ENCODE measurements at regions not wholly inside any gene's neighbourhood (a gene's known extent, or its start where the extent isn't known, plus 50 kb on each side); places are given as distances from the start of the nearest gene placed in this dataset.
"Not testable (repeated sequence)": the region's sequence is repeated elsewhere in the genome, so short reads cannot be mapped to it uniquely, and the experiment has no call there.

GRCh38 chr1:234836776-234837357 lies 226.9 kb upstream of the IRF2BP2 start:
- DNase-seq: no peak

DNA sequence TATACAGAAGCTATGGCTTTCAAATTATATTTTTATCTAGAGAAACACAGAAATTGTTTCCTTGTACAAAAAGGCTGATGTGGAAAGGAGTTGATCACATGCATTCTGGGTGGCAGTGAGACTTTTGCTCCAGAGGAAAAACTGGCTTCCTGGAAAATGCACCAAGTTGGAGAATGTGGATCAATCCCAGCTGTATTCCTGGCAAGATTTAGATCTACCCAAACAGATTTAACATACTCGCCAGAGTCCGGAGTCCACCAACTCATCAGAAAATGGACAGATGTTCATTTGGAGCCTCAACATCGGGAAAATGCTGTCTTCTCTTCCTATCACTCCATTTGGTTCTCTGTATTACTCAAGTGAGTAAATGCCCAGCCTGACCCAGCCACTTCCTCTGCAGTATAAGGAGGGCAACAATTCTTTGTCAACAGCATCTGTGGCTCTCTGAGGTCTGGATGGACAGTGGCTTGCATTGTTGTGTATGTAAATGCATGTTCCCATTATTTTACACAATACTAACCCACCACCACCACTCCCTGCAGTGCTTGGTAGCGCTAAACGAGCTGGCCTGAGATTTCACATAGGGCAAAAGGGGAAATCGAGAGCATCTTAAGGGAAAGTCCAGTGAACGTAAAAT lies 226.2 kb upstream of the IRF2BP2 start:
- no peak for DNase-seq

DNA sequence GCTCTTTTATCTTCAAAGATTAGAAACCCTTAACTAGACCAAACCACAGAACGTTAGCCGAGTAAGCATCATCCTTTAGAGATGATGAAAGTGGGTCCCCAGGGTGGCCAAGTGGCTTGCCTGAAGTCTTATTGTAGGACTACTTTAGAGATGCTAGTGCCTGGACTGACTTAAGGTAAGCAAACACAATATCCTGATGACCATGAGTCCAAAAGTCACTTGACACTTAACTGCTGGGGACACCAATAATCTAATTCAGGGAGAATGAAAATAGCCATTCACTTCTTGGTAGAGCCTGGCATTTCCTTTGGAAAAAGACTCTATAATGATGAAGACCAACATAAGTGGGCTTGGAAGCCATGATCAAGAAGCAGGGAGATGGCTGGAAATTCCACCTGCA lies 225.3 kb upstream of the IRF2BP2 start:
- no peak for DNase-seq

DNA sequence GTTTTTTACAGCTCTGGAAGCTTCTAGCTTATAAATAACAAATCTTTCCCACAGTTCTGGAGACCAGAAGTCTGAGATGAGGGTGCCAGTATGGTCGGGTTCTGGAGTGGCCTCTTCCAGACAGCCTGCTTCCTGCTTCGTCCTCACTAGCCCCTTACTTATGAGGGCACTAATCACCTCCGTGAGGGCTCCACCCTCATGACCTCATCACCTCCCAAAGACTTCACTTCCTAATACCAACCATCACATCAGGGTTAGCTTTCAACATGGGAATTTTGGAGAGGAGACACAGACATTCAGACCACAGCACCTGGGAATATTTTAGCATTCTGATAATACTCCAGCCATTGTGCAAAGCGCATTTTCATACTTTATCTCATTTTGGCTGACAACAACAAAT lies 223.7 kb upstream of the IRF2BP2 start:
- DNase-seq: no peak

- DNase-seq: no peak
Observed at GRCh38 chr1:234833118-234833517, 223.1 kb upstream of the IRF2BP2 start.

GRCh38 chr1:234827656-234828055 lies 217.7 kb upstream of the IRF2BP2 start:
- DNase-seq: no peak

DNA sequence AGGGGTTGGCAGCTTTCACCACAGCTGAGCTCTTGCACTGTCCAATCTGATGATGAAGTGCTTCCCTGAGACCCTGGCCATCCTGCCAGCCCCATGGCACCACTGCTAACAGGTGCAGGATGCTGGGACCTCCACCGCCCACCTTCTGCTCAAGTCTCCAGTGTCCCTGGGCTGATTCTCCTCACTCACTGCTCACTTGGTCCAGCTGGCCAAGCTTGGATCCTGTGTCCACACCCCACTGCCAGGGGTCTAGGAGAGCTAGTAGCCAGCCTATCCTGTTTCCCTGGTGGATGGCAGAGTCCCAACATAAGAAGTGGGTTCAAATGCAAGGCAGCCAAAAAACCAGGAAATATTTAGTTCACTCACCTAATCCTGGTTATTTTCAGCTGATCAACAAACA lies 217.2 kb upstream of the IRF2BP2 start:
- DNase-seq: no peak

DNA sequence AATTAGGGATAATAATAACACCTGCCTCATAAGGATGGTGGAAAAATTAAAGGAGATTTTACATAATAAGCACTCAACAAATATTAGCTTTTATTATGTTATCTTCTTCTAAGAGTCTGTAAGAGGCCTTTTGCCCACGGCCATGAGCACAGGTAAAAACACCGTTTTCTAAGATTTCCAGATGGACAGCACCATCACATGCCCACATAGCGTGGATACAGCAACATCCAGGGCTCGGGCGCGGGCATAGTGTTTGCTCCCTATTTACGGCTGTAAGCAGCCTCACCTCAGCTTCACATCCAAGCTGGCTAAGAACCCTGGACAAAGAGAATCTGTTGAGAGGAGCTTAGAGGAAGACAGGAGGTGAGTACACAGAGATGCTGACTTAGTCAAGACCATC lies 216.4 kb upstream of the IRF2BP2 start:
- no peak for DNase-seq

- no peak for DNase-seq
Observed at GRCh38 chr1:234825498-234826165, 215.7 kb upstream of the IRF2BP2 start.

GRCh38 chr1:234824836-234825235 lies 214.9 kb upstream of the IRF2BP2 start:
- DNase-seq: not testable (repeated sequence)

DNA sequence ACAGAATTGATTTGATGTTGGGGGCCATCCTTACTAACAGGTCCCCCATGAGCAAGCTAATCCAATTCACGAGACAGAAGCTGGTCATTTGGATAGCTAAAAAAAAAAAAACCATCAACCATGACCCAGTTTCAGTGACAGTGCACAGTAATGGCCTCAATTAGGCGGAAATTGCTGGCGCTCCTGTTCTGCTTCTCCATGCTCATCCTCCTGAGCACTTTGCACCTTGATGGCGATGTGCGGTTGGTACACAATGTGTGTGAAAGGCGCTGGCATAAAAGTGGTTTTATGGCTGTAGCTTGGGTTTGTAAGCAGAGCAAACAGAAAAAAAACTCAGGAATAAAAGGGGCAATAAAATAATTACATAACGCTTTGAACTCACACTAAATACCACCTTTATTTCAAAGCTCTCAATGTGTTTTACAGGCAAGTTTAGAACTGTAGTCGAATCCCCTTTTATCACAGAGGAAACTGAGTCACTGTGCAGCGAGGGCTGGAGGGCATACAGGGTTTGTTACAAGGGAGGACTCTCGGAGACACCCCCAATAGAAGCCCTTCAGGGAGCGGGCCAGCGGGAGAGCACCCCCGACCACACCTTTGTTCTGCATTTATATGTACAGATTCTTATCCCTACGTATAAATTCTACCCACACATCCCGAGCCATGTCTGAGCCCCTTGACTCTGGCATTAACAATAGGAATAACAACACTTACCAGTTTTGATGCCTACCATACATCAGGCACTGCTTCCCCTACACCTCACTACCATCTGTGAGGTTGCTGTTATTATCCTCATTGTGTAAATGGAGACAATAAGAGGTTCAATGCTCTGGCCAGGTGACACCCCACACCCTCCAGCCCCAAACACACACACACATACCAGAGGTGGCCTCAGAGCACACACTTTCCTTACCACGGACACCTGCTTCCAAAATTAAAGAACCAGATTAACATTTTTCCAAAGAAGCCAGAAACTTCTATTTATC lies 213.5 kb upstream of the IRF2BP2 start:
- DNase-seq: peak; percentile 40

GRCh38 chr1:234821840-234822239 lies 211.9 kb upstream of the IRF2BP2 start:
- DNase-seq: no peak

DNA sequence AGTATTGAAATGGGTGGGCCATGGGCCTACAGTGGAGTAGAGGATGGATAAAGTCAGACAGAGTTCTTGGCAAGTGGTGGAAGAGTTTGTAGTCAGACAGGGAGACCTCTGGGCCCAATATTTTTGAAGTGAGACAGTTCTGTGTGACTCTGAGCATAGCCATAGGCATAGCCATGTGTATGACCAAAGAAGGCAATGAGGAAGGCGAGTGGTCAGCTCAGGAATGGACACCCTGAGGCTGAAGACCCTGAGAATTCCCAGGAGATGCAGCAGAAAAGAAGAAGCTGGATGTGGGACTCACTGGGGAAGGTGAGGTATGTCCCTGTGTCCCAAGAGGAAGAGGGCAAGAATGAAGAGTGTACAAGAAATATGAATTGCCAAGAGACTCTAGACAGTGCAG lies 210.6 kb upstream of the IRF2BP2 start:
- no peak for DNase-seq

- not testable (repeated sequence) for DNase-seq
Observed at GRCh38 chr1:234819845-234820244, 209.9 kb upstream of the IRF2BP2 start.

DNA sequence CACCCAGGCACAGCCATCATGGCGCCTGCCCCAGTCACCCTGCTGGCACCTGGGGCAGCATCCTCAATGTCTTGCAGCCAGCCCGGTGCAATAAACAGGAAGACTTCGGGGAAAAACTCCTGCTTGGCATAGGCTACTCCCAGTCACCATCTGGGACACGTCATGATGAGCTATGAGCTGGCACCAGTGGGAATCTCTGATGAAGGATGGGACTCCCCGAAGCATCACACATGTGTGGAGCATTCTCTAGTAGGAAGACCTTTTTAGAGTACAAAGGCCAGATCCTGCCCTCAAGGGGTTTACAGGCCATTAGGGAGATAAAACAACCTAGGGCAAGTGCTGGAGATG lies 208.0 kb upstream of the IRF2BP2 start:
- DNase-seq: not testable (repeated sequence)

DNA sequence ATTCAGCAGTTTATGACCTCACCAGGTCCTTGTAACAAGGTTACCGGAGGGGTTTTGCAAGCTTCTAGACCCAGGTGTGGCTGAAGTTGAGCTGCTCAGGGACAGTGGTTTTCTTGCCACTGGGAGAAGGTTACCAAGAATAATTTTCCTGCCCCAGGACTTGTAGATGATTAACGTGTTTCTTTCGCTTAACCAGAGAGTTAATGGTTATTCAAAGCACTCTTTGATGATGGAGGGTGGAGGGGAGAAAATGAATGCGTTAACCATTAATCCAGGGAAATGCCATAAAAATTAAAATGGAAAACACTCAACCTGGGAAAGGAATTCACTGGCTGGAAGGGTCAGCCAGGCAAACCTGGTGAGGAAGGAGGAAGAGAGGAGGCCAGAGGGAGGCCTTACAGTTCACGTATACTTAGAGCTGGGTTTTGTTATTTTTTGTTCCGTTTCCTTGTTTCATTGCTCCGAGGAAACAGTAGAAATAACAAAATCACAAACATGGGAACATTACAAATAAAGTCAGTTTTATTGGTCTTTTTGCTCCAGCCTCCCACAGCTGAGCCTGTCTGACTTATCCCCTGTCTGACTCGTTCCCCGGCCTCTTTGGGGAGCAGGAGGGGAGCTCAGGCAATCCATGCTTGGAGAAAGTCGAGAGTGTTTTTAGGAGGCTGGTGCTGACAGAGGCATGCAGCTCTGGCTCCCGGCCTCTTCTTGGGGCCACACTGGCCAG lies 207.5 kb upstream of the IRF2BP2 start:
- not testable (repeated sequence) for DNase-seq

DNA sequence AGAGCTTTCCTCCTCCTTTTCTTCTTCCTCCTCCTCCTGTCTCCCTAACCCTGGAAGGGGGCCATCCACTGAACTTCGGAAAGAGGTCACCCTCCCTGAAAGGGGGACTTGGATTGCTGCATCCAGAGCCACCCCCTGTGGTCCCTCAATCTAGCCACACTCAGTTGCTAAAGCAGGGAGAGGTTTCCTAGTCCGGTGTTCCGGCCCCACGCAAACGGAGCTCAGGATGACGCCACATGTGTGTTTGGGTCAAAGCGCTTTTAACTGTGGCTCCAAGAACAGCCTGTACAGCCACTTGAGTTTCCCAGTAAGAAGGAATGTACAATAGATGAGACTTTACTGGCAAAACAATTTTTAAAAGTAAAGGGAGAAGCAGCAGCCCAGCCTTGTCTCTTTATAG lies 206.9 kb upstream of the IRF2BP2 start:
- not testable (repeated sequence) for DNase-seq

DNA sequence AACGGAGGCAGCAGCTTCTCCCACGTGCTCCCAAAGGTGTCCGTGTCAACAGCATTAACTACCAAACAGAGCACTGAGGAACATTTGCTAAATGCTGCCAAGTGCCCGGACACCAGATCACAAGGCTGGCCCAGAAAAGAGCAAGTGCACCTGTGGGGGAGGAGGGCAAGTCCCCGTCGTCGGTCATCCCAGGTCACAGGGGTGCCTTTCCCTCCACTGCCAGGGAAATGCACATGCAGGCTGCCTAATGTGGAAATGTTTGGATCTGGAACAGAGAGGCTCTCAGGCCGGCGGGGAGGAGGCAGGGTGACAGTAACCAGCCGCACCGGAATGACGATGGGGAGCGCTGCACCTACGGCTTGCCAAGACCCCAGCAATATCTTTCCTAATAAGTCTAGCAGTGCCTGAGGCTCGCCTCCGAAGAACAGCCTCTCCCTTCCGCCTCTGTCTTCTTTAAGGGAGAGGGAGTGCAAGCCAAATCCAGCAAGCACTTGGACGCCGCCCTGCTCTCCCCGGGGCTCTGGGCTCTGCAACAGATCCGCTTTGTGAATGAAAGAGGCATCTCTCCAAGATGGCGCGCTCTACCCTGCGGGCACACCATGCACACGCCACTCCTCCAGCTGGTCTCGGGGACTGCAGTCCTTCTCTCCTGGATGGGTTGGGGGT lies 206.3 kb upstream of the IRF2BP2 start:
- DNase-seq: not testable (repeated sequence)

DNA sequence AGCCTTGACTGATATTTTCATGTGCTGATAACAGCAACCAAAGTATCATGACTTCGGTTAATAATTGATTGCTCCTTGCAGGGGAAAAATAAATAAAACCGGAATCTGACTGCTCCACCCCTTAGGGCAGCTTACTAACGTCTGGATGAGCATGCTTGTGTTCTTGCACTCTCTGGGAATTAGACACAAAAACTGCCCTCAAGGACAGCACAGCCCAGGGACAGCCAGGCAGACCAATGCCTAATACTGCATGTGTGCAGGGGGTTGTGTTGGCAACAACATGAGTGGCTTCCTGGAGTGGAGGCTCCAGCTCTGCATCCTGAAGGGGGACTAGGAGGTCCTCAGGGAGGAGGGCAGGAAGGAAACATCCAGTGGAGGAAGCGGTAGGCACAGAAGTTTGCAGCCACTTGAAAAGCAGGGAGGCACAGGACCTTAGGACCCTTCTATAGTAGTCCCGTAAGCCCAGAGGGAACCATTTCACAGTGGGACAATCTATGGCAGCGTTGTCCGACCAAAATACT lies 205.4 kb upstream of the IRF2BP2 start:
- not testable (repeated sequence) for DNase-seq

GRCh38 chr1:234814235-234814634 lies 204.3 kb upstream of the IRF2BP2 start:
- DNase-seq: not testable (repeated sequence)

GRCh38 chr1:234811824-234812223 lies 201.8 kb upstream of the IRF2BP2 start:
- not testable (repeated sequence) for DNase-seq

DNA sequence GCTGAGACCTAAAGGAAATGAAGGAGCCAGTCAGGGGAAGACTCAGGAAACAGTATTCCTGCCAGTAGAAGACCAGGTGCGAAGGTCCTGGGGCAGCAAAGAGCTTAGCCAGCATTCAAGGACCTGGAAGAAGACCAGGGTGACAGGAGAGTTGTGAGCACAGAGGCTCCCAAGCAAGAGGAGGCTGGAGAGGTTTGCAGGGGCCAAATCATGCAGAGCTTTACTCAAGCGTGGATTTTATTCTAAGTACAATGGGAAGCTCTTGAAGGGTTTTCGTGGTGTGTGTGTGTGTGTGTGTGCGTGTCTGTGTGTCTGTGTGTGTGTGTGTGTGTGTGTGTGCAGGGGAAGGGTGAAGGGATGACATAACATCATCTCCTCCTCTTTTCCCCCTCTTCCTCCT lies 200.7 kb upstream of the IRF2BP2 start:
- DNase-seq: not testable (repeated sequence)

All from NCI-H1436 treated with DMSO at 0.1 percent for 48 hours (cell line).